ENCODE measurements at regions not wholly inside any gene's neighbourhood (a gene's known extent, or its start where the extent isn't known, plus 50 kb on each side); places are given as distances from the start of the nearest gene placed in this dataset.

DNA sequence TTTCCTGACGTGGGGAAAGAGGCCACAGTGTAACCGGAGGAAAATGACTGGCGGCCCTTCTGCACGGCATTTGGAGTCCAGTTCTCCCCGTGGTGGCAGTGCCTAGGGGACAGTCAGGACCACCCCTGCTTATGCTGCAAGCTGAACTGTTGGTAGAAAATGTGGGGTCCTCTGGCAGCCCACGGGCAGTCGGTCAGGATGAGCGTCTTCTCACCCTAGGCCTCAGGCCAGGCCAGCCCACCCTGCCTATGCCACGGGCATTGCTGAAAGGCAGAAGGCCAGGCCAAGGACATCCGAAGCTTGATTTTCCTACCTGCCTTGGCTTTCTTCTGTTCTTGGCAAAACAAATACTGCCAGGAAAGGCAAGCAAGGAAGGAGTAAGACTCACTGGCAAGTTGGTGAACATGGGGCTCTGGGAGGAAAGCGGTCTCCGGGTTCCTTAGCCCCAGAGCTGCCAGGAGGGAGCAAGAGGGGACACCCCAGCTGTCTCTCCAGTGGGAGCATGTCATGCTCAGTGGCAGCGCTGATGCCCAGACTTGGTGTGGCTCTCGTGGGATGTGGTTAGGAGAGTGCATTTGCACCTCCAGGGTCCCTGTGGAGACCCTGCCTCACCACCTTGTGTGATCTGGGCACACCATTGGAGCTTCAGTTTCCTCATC, 311.6 kb downstream of the QKI start:
- TF ChIP-seq, protein P1, sequence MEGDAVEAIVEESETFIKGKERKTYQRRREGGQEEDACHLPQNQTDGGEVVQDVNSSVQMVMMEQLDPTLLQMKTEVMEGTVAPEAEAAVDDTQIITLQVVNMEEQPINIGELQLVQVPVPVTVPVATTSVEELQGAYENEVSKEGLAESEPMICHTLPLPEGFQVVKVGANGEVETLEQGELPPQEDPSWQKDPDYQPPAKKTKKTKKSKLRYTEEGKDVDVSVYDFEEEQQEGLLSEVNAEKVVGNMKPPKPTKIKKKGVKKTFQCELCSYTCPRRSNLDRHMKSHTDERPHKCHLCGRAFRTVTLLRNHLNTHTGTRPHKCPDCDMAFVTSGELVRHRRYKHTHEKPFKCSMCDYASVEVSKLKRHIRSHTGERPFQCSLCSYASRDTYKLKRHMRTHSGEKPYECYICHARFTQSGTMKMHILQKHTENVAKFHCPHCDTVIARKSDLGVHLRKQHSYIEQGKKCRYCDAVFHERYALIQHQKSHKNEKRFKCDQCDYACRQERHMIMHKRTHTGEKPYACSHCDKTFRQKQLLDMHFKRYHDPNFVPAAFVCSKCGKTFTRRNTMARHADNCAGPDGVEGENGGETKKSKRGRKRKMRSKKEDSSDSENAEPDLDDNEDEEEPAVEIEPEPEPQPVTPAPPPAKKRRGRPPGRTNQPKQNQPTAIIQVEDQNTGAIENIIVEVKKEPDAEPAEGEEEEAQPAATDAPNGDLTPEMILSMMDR (IDR thresholded peaks at IDR 0.05; ENCODE audit: low read depth, low read length): no peak
- no peak for TF ChIP-seq EZH2phosphoT487 (IDR thresholded peaks at IDR 0.05; ENCODE audit: low read depth)
